ENCODE measurements at regions not wholly inside any gene's neighbourhood (a gene's known extent, or its start where the extent isn't known, plus 50 kb on each side); places are given as distances from the start of the nearest gene placed in this dataset.

- Histone ChIP-seq H3K36me3 (no peaks in the 10 kb centered on the region), H3K9me3 (no peaks in the 10 kb centered on the region), H3K4me1 (no peaks in the 10 kb centered on the region), H3K27ac (no peak overlapping the region), H3K27me3 (no peaks in the 10 kb centered on the region), H3K4me3 (replicated peaks in 1 of 3) (no peak overlapping the region)
- intact Hi-C loops (cut with DNase I) = no loop called here
- 90 to 95% methylated on average over 4 of the region's 4 CpGs for WGBS, 2 donors
- TF ChIP-seq CTCF (IDR thresholded peaks at IDR 0.05) (no peak), POLR2A (IDR thresholded peaks at IDR 0.05) (no peak)
- DNase-seq = no peak
These were observed 141.6 kb upstream of the TSHZ2 start for GRCh38 chr20:52830598-52830997.

- H3K27ac ChIP-seq = no peak overlapping the region
- intact Hi-C loops (cut with DNase I) = no loop called here
- no peak for TF ChIP-seq CTCF (IDR thresholded peaks at IDR 0.05)
- no peak for TF ChIP-seq POLR2A (IDR thresholded peaks at IDR 0.05)
- no peaks in the 10 kb centered on the region for H3K9me3 ChIP-seq
- H3K27me3 ChIP-seq = no peaks in the 10 kb centered on the region
- H3K4me3 ChIP-seq (replicated peaks in 1 of 3) = no peak overlapping the region
- DNase-seq = no peak
- H3K36me3 ChIP-seq = no peaks in the 10 kb centered on the region
- no peaks in the 10 kb centered on the region for H3K4me1 ChIP-seq
These were observed 143.0 kb upstream of the TSHZ2 start for GRCh38 chr20:52829111-52829510.

GRCh38 chr20:52828199-52828598 is 144.0 kb upstream of the TSHZ2 start:
- intact Hi-C loops (cut with DNase I) = no loop called here

GRCh38 chr20:52826722-52827121 is 145.4 kb upstream of the TSHZ2 start:
- intact Hi-C loops (cut with DNase I) = no loop called here

More at GRCh38 chr20:52828199-52828598, 144.0 kb upstream of the TSHZ2 start:
- Histone ChIP-seq H3K27me3 (no peaks in the 10 kb centered on the region), H3K4me3 (replicated peaks in 1 of 3) (no peak overlapping the region), H3K9me3 (no peaks in the 10 kb centered on the region), H3K36me3 (no peaks in the 10 kb centered on the region), H3K27ac (no peak overlapping the region), H3K4me1 (no peaks in the 10 kb centered on the region)
- WGBS, 2 donors = 89 to 91% methylated on average over 1 of the region's 1 CpG
- DNase-seq = no peak
- TF ChIP-seq POLR2A (IDR thresholded peaks at IDR 0.05) = no peak
- TF ChIP-seq CTCF (IDR thresholded peaks at IDR 0.05) = no peak

GRCh38 chr20:52826321-52826720 is 145.8 kb upstream of the TSHZ2 start:
- Histone ChIP-seq H3K27ac (no peak overlapping the region), H3K9me3 (no peaks in the 10 kb centered on the region), H3K4me3 (replicated peaks in 1 of 3) (no peak overlapping the region), H3K36me3 (no peaks in the 10 kb centered on the region), H3K4me1 (no peaks in the 10 kb centered on the region), H3K27me3 (no peaks in the 10 kb centered on the region)
- WGBS, 2 donors = 81 to 95% methylated on average over 1 of the region's 1 CpG
- no peak for TF ChIP-seq CTCF (IDR thresholded peaks at IDR 0.05)
- TF ChIP-seq POLR2A (IDR thresholded peaks at IDR 0.05) = no peak
- DNase-seq = no peak
- intact Hi-C loops (cut with DNase I) = no loop called here

More at GRCh38 chr20:52826722-52827121, 145.4 kb upstream of the TSHZ2 start:
- 80 to 95% methylated on average over 3 of the region's 3 CpGs for WGBS, 2 donors
- H3K27me3 ChIP-seq = no peaks in the 10 kb centered on the region
- no peaks in the 10 kb centered on the region for H3K36me3 ChIP-seq
- no peaks in the 10 kb centered on the region for H3K9me3 ChIP-seq
- no peak for DNase-seq
- H3K4me1 ChIP-seq = no peaks in the 10 kb centered on the region
- no peak for TF ChIP-seq CTCF (IDR thresholded peaks at IDR 0.05)
- TF ChIP-seq POLR2A (IDR thresholded peaks at IDR 0.05) = no peak
- H3K4me3 ChIP-seq (replicated peaks in 1 of 3) = no peak overlapping the region
- H3K27ac ChIP-seq = no peak overlapping the region
